DOHH2 (cell line): ENCODE measurements at regions not wholly inside any gene's neighbourhood (a gene's known extent, or its start where the extent isn't known, plus 50 kb on each side); places are given as distances from the start of the nearest gene placed in this dataset.

ENCODE experiments used
- H3F3A ChIP-seq: fragments of 200-600 bp; sonication (generic), shearing (Covaris generic); 2 replicates; pipeline ENCODE4 v1.6.0; 2016; ENCODE audit warnings: antibody characterized with exemption, mild to moderate bottlenecking; ENCODE audit not compliant: control insufficient read depth, insufficient read depth
- H3K27ac ChIP-seq: fragments of 200-600 bp; sonication (generic); 2 replicates; pipeline ENCODE4 v1.5.1; 2014; ENCODE audit warnings: low read depth, mild to moderate bottlenecking, low read length, moderate library complexity
- H3K27me3 ChIP-seq: fragments of 200-600 bp; sonication (generic); 2 replicates; pipeline ENCODE4 v1.6.1; 2014; ENCODE audit warnings: mild to moderate bottlenecking, low read length, mixed read lengths; ENCODE audit not compliant: control insufficient read depth
- H3K36me3 ChIP-seq: fragments of 200-600 bp; sonication (generic); 2 replicates; pipeline ENCODE4 v1.6.1; 2014; ENCODE audit warnings: mild to moderate bottlenecking, low read length, moderate library complexity, mixed read lengths; ENCODE audit not compliant: control insufficient read depth
- H3K4me1 ChIP-seq: fragments of 200-600 bp; sonication (generic); 2 replicates; pipeline ENCODE4 v1.6.1; 2014; ENCODE audit warnings: mild to moderate bottlenecking, low read length, mixed read lengths; ENCODE audit not compliant: control insufficient read depth
- H3K4me2 ChIP-seq: fragments of 200-600 bp; sonication (generic); 2 replicates; pipeline ENCODE4 v1.6.0; 2014; ENCODE audit warnings: mild to moderate bottlenecking, low read length, moderate library complexity
- H3K4me3 ChIP-seq: fragments of 200-600 bp; sonication (generic); 2 replicates; pipeline ENCODE4 v1.5.1; 2014; ENCODE audit warnings: mild to moderate bottlenecking, low read length, mixed read lengths
- H3K79me2 ChIP-seq: fragments of 200-600 bp; sonication (generic); 2 replicates; pipeline ENCODE4 v1.6.1; 2014; ENCODE audit warnings: mild to moderate bottlenecking, low read length, mixed read lengths; ENCODE audit not compliant: control insufficient read depth
- H3K9me2 ChIP-seq: fragments of 200-600 bp; sonication (generic); replicated peaks from 2 replicates; pipeline ENCODE4 v1.6.1; 2014; ENCODE audit warnings: mild to moderate bottlenecking, low read length, mixed read lengths; ENCODE audit not compliant: control insufficient read depth
- H3K9me3 ChIP-seq: fragments of 200-600 bp; sonication (generic); 2 replicates; pipeline ENCODE4 v1.6.1; 2014; ENCODE audit warnings: antibody characterized with exemption, low read length, mixed read lengths; ENCODE audit not compliant: control insufficient read depth, insufficient read depth
- H4K20me1 ChIP-seq: fragments of 200-600 bp; sonication (generic); 2 replicates; pipeline ENCODE4 v1.6.0; 2014; ENCODE audit warnings: low read depth, mild to moderate bottlenecking, antibody characterized with exemption, low read length, moderate library complexity; ENCODE audit not compliant: control insufficient read depth, insufficient read depth
- CTCF ChIP-seq: fragments of 200-600 bp; sonication (generic); IDR thresholded peaks from one replicate; pipeline ENCODE4 v1.5.1; 2014; ENCODE audit warnings: antibody characterized with exemption, mild to moderate bottlenecking, low read depth, low read length; ENCODE audit not compliant: poor library complexity, severe bottlenecking
- EZH2phosphoT487 ChIP-seq: fragments of 200-600 bp; sonication (generic); IDR thresholded peaks from 2 replicates; pipeline ENCODE4 v1.6.1; 2017; ENCODE audit warnings: borderline replicate concordance, mild to moderate bottlenecking, antibody characterized with exemption, low read length, moderate library complexity, mixed read lengths

GRCh38 chr4:60840020-60840419 lies 360.1 kb upstream of the ADGRL3 start:
- no peaks in the 10 kb centered on the region for H3K4me1 ChIP-seq
- H4K20me1 ChIP-seq, result no peaks in the 10 kb centered on the region
- H3K9me3 ChIP-seq, result no peaks in the 10 kb centered on the region
- H3K27me3 ChIP-seq, result no peaks in the 10 kb centered on the region
- no peak overlapping the region for H3K27ac ChIP-seq
- H3K4me3 ChIP-seq, result no peak overlapping the region
- H3K4me2 ChIP-seq, result no peak overlapping the region
- TF ChIP-seq CTCF (no peak), EZH2phosphoT487 (no peak)
- no peaks in the 10 kb centered on the region for H3K36me3 ChIP-seq
- no peaks in the 10 kb centered on the region for H3F3A ChIP-seq
- no peaks in the 10 kb centered on the region for H3K79me2 ChIP-seq
- no peaks in the 10 kb centered on the region for H3K9me2 ChIP-seq

- Histone ChIP-seq H3K27me3 (no peaks in the 10 kb centered on the region), H3K4me3 (no peak overlapping the region), H3K4me1 (no peaks in the 10 kb centered on the region), H3K36me3 (no peaks in the 10 kb centered on the region), H3K79me2 (no peaks in the 10 kb centered on the region), H3K27ac (no peak overlapping the region), H3K4me2 (no peak overlapping the region), H3K9me2 (no peaks in the 10 kb centered on the region), H3K9me3 (no peaks in the 10 kb centered on the region), H3F3A (no peaks in the 10 kb centered on the region), H4K20me1 (no peaks in the 10 kb centered on the region)
- TF ChIP-seq EZH2phosphoT487, result no peak
- no peak for TF ChIP-seq CTCF
Measured at GRCh38 chr4:60846678-60847077, 353.4 kb upstream of the ADGRL3 start.

- no peak for TF ChIP-seq CTCF
- TF ChIP-seq EZH2phosphoT487, result no peak
Measured at GRCh38 chr4:60847614-60848013, 352.5 kb upstream of the ADGRL3 start.

More at GRCh38 chr4:60847614-60848013, 352.5 kb upstream of the ADGRL3 start:
- no peaks in the 10 kb centered on the region for H4K20me1 ChIP-seq
- no peaks in the 10 kb centered on the region for H3K27me3 ChIP-seq
- H3K36me3 ChIP-seq, result no peaks in the 10 kb centered on the region
- H3K9me2 ChIP-seq, result no peaks in the 10 kb centered on the region
- no peak overlapping the region for H3K4me2 ChIP-seq
- no peaks in the 10 kb centered on the region for H3F3A ChIP-seq
- no peak overlapping the region for H3K4me3 ChIP-seq
- no peaks in the 10 kb centered on the region for H3K9me3 ChIP-seq
- H3K4me1 ChIP-seq, result no peaks in the 10 kb centered on the region
- H3K79me2 ChIP-seq, result no peaks in the 10 kb centered on the region
- no peak overlapping the region for H3K27ac ChIP-seq
